GM19467 (cell line): ENCODE measurements at regions not wholly inside any gene's neighbourhood (a gene's known extent, or its start where the extent isn't known, plus 50 kb on each side); places are given as distances from the start of the nearest gene placed in this dataset.

Experiments
- ATAC-seq: cut with Tn5 transposase; IDR thresholded peaks from one replicate; pipeline ENCODE4 v1.9.1; 2021; ENCODE audit warnings: mild to moderate bottlenecking, moderate library complexity; ENCODE audit not compliant: unreplicated experiment

DNA sequence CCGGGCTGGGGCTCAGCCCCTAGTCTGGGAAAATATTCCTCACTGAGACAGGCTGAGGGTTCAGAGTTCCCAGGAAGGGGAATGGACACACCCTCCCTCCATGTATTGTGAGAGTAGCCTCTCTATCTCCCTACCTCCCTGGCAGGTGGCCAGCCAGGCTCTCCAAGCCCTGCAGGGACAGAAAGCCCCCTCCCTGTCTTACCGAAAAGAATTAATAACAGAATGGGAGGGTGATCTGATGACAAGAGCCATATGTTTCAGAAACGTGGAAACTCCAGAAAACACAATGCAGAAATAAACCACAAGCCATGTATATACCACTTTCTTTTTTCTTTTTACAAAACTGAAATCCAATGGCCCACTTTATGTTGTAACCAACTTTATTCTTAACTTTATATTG lies 140.0 kb downstream of the CHST1 start:
- ATAC-seq, result no peak

DNA sequence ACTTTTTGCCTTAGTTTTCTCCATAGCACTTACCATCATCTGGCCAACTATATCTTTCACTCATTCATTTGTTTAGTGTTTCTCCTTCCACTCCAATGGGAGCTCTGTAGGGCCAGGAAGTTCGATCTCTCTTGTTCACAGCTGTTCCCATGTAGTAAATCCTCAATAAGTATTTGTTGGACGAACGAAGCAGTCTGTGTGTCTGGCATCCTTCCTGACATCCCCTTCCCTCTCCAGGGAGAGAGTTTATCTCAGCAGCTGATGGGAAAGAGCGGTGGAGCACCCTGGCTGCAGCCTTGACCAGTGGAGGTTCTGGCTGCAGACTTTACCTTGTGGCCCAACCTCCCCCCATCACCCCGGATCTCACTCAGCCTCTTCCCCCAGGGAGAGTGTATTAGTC lies 141.7 kb downstream of the CHST1 start:
- ATAC-seq, result no peak

DNA sequence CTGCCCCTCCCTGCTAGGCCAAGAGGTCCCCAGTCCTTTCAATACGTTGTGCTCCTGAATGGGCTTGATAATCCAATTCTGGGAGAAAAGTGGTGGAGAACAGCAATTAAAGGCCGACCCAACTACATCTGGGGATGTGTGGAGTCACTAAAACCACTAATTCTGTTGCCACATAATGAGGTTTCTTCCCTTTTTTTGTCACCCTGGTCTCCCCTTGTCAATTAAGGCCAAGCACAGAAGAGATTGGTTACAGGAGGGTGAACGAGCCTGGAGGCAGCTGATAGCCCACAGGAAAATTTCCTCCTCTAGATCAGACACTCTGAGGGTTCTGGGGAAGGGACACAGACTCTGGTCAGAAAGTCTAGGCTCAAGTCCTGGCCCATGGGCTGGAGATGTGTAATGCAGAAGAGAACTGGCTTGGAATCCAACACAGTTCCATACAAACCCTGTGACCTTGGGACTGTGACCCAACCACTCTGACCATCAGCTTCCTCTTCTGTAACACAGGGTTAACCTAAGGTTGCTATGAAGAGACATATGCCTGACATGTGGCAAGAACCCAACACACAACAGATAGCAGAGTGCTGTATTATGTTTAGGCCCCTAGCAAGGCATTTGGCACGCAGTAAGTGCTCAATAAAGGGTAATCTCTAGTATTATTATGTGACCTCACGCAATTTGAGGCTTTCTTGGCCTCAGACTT lies 146.4 kb downstream of the CHST1 start:
- ATAC-seq, result no peak

DNA sequence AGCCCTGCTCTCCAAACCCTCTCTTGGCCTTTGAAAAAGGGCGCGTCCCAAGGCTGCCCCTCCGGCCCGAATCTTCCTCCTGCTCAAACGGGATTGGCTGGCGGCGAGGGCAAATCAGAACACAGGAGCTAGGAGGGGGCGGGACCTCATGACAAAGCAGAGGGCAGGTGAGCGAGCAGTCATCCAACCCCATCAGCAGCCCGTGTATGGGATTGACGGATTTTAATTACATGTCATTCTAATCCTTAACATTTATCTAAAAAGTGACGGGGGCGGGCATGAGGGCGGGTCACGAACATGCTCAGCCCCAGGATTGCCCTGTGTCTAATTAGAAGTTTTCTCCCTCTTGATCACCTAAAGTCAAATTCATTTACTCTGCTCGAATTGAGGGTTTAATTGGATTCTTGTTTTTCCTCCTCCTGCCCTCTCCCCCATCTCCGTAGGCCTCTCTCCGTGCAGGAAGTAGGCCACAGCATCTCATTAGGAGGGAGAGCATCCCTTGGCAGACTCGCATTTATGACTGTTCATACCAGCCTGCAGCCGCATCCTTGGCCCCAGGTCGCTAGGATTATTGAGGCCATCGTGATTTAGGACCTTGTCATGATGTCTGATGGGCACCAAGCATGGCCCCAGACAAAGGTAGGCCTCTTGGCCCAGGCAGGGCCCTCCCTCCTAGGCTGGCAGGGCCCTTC lies 147.1 kb downstream of the CHST1 start:
- ATAC-seq, result no peak

DNA sequence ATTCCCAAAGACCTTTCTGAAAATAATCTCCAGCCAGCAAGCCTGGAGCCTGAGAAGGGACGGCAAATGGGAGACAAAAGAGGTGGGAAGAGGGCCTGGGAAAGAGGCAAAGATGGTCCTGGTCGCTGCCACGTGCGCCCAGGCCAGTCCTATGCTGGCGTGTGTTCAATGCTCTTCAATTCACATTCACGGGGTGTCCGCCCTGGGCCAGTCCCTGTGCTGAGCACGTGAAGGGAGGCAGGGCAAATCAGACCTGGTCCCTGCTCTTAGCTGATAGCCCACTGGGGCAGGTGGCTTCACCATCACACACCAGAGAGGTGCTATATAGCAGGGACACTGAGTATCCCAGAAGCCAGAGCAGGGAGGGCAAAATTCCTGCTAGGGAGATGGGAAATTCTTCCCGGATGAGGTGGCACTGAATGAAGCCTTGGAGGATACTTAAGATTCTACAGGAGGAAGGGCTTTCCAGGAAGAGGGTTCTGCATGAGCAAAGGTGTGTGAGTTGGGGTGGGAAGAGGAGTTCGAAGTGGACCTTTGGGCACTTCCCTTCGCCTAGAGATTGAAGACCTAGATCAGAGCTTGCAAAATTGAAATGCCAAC lies 148.2 kb downstream of the CHST1 start:
- ATAC-seq, result no peak

DNA sequence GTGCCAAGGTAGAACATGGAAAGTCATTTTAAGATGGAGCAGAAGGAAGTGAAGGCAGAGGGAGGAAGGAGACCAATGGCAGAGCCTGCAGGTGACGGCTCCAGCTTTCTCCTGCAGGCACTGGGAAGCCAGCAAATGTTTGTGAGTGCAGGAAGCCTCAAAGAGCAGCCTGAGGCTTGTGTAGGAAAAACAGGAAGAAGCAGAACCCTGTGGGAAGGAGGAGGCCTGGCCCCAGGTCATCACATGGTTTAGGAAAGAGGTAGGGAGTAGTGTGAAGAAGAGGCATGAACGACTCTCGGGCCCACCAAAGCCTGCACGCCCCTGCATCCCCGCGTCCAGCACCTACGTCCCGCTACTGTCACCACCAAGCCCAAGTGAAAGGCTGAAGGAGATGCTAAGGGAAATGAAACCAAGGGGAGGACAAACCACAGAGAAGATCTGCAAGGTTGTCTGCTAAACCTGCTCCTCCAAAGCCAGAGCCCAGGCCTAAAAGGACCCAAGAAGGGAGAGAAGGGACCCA lies 151.5 kb downstream of the CHST1 start:
- ATAC-seq, result no peak

DNA sequence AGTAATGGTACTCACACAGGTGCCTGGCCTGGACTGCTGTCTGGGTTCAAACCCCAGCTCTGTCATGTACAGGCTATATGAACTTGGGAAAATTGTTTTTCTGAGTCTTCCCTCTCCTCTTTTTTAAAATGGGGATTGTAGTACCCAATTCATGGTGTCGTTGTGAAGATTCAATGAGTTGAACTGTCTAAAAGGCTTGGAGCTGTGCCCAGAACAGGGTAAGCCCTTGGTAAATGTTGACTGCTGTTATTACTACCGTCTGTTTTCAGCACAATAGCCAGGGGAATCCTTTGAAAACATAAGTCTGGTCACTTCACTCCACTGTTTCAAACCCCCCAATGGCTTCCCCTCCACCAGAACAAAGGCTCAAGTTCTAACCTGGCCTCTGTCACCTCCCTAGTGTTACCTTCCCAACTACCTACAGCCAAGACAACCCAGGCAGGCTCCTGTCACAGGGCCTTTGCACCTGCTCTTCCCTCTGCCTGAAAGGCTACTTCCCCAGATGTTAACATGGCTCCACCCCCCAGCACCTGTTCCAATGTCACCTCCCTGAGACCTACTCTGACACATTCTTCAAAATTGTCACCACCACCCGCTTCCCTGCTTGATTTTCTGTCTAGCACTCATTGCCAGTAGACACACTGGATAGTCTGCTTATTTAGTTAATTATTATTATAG lies 152.8 kb downstream of the CHST1 start:
- no peak for ATAC-seq

DNA sequence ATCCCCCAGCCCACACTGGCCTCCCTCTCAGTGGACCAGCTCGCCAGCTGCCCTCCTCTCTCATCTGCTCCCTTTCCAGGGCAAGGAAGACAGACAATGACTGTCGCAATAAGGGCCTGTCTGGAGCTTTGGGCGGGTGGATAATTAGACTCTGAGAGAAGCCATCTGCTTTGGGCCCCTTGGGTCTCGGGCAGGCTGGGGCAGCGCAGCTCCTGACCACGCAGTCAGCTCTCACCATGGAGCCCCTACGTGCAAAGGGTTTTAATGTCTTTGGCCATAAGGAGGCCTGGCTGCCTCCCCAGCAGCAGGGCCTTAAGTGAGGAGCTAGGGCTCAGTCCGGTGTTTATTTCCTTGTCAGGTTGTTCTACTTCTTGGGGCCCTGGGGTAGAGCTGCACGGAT lies 153.9 kb downstream of the CHST1 start:
- ATAC-seq, result no peak

DNA sequence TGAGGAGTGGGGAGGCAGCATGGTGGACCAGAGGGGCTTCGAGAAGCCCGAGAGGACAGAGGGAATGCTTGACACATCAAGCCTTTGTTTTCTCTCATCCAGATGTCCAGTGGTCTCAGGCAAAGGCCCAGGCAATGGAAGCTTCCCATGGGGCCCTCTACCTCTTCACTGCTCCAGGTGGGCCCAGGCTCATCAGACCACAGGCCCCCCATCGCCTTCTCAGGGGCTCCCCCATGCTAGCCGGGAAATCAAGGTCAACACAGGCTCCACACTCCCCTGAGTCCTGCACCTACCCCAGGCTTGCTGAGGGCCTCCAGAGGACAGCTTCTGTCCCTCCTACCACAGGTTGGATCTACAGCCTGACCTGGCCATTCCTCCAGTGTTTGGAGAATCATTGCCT lies 157.5 kb downstream of the CHST1 start:
- ATAC-seq, result no peak

DNA sequence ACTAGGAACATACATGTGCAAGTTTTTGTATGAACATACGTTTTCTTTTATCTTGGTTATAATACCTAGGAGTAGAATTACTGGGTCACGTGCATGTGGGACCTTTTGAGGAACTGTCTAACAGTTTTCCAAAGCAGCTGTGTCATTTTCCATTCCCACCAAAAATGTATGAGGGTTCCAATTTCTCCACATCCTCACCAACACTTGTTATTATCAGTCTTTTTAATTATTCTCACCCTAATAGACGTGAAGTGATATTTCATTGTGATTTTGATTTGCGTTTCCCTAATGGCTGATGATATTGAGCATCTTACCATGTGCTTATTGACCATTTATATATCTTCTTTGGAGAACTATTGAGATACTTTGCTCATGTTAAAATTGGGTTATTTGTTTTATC lies 162.1 kb downstream of the CHST1 start:
- no peak for ATAC-seq

DNA sequence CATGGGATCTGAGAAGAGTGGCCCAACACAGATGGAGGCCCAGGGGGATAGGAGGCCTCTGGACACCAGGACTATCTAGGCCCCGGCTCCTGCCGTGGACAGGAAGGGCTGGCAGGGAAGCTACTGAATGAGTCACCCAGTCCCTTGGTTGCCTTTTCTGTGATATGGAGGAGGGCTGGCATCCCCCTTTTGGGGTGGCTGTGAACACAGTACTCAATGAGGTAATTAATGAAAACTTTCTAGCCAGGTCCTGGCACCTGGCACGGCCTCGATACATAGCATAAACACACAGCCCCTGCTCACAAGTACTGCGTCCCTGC lies 163.2 kb downstream of the CHST1 start:
- no peak for ATAC-seq

DNA sequence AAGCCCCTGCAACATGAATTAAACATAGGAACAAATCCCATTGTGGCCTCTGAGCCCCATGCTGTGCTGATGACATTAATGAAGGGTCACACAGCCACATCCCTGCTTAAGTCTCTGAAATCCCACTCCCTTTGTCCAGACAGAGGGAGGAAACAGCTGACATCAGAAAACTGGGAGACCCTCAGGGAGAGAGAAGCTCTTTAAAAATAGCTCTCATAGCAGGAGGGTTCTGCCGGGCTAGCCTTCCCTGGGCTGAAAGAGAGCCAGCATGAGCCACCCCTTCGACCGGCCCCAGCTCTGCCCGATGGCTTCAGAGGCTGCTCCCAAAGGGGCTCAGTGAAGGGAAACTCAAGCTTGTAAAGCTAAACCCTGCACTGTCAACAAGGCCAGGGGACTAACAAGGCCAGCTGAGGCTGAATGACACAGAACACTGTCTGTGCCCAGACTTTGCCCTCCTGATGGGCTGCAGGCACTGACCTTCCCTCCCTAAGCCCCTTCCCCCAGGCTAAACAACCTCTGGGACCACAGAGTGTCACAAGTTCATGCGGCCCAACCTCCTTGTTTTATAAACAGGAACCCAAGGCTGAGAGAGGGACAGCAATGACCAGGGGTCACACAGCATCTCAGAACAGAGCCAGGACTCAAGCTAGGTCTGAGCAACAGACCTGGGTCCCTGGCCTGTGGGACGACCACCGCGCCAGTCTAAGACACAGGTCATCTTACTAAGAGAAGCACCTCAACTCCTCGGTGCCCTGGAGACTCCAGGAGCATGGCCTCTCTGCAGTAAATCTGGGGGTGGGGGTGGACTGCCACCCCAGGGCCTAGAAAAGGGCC lies 163.8 kb downstream of the CHST1 start:
- no peak for ATAC-seq

DNA sequence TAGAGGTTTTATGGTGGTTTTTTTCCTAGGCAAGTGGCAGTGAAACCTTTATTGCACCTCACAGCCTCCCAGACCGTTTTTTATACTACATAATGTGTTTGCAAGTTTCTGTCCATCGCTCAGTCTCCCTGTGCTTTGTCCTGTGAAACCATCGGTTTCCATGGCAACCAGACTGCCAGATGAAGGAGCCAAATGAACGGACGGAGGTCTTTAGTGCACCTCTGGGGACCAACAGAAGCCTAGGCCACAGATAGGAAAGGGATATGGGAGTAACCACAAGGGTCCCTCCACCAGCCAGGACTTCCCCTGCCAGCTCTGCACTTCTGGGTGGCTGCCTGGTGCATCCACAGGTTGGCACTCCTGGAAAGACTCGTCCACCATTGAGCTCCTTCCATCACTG lies 165.0 kb downstream of the CHST1 start:
- ATAC-seq, result no peak

DNA sequence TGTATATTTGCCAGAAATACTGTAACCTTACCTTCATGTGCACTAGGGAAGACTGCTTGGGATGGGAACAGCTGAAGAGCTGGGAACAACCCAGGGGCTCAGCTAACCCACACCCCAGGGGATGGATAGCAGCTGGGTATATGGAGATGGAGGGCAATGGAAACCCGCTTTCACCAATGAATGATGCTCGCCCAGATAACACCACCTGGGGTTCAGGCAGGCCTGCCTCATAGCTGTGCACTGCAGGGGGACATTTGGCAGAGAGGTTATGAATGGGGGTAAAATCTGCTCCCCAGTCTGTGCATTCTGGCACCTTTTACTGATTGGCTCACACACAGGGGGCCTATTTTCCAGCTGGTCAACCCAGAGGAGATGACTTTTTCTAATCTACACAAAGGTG lies 170.7 kb downstream of the CHST1 start:
- no peak for ATAC-seq

DNA sequence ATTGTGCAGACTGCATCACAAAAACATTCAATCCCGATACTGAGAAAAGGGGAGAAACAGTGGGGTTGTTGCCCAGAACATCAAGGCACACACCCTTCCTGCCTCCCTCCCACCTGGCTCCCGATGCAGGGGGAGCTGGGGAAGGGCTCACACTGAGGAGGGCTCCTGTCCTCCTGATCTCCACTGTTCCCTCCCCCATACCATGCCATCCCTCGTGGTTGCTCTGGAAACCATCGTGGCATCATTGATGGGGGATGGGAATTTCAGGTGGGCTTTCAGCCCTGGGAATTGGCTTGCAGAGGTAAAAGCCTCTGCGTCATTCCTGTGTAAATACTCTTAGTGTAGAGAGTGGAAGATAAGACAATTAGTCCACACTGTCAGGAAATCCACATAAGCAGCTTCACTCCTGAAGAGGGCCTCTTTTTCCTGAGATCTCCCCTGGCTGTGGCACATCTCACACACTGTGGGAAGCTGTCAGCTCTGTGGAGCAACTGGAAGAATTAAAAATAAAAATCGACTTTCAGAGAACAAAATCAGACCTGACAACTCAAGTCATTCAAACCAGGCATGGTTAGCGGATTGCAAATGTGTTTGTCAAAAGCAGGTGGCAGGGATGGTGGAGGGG lies 176.0 kb downstream of the CHST1 start:
- ATAC-seq, result no peak

DNA sequence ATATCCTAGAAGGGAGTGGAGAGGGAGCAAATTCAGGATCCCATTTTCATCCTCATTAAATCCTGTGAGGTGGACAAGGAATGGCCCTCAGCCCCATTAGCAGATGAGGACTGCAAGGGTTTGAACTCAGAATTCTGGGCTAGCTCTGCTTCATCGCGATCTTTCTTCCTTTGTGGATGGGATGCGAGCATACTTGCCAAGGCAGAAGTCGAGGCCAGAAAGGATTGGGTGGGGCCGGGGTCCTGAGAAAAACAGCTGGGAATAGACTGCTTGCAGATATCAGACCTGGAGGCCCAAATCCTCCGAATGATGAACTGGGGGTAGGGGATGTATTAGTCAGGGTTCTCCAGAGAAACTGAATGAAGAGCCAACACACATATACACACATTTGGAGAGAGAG lies 179.0 kb downstream of the CHST1 start:
- no peak for ATAC-seq

DNA sequence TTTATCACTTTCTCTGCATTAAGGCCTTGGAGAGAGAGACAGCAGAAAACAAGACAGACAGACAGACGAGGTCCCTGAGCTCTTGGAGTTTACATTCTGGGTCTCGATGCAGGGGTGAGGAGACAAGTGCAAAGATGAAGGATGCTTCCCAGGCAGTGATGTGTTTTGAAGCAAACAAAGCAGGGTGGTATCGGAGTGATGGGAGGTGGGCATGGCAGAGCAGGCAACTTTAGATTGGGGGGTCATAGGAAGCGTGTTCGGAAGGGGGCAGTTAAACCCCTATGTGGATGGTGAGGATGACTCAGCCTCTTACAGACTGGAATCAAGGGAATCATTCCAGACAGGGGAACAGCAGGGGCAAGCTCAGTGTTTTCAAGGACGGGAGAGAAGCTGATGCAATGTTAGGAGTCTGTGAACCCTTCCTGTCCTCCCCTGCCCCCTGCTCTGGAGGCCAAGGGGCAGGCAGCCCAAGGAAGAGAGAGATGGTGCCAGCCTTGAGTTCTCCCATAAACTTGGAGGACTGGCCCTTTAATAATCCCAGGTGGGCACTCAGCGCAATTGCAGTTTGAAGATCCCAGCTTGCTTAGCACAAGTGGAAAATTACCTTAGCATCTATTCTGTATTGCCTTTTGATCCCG lies 180.2 kb downstream of the CHST1 start:
- ATAC-seq, result no peak

DNA sequence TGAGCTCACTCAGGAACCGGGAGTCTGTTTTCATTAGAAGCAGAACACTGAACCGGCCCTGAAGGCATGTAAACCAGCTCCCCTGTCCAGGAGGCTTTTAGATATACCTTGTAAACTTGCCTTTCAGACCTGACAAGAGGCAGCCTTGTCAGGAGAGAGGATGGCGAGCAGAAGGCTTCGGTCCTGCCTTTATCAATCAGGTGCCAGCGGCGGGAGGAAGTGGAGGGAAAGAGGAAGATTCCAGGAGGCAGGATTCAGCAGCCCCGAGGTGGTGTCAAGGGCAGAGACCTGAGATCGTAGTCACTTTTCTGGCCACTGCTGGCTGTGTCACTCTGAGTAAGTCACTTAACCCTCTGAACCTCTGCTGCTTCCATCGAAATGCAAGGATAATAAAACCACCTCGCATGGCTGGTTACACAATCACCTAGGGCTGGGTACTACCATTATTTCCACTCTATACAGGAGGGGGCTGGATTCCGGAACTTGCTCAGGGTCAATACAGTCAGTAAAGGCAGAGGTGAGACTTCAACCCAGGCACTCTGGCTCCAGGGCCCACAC lies 181.0 kb downstream of the CHST1 start:
- no peak for ATAC-seq

DNA sequence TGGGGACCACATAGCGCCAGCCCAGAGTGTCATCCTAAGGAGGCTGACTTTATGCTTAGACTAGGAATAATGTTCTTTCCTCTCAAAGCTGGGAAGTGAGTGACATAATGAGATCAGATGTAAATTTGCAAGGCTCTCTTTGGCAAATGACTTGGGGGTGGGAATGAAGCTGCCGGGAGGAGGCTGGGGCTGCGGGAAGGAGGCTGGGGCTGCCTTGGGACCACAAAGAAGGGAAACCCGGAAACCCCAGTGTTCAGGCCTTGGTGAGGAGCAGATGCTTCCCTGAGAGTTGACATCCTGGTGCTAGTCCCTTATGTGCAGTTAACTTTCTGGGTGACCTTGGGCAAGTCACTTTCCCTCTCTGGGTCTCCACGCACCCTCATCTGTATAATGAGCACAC lies 182.0 kb downstream of the CHST1 start:
- ATAC-seq, result no peak

DNA sequence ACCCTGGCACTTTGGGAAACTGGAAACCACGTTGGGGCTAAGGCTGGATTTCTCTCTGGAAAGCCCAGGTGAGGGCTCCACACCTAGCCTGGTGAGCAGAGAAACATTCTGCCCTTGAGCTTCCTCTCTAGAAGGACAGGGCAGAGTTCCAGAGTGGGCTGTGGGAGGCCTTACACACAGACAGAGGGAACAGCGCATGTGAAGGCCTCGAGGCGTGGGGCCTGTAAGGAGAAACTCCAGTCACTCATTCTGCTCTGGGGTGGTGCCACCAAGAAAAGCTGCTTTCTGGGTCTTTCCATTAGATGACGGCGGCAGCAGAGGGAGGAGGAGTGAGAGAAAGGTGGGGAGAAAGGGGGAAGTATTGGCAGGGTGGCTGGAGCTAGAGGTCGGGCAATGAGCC lies 183.1 kb downstream of the CHST1 start:
- ATAC-seq, result no peak
